ENCODE measurements at regions not wholly inside any gene's neighbourhood (a gene's known extent, or its start where the extent isn't known, plus 50 kb on each side); places are given as distances from the start of the nearest gene placed in this dataset.

DNA sequence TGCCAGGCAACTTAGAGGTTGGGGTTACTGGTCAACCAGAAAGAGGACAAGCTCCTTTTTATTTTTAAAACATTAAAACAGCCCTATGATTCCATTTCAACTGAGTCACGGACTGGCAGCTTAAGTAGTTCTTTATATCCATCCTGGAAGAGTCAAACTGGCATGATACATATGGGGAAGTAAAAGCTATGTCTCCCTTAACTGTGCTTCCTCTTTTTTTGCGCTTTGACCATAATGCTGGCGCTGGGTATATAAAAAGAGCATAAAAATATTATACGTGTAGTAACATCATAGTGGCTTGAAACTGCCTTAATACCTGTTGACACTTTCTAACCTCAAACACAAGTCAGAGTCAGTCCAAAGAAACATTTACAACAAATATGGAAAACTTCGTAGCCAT lies 274.4 kb downstream of the CSNK1G3 start:
- H3K9ac ChIP-seq (ENCODE audit: low read depth in 1 of 2, low read length in 2 of 2), result no peak overlapping the region
- H3K27ac ChIP-seq (ENCODE audit: low read depth in 1 of 2, low read length in 2 of 2), result no peak overlapping the region
- no peaks in the 10 kb centered on the region for H3K4me1 ChIP-seq (ENCODE audit: control insufficient read depth in 4 of 4, insufficient read depth in 4 of 4, low read length in 3 of 4)
- TF ChIP-seq SP1 (IDR thresholded peaks at IDR 0.05) (no peak), EGR1 (IDR thresholded peaks at IDR 0.05; ENCODE audit: low read depth in 2 of 2) (no peak), FOXA1 (IDR thresholded peaks at IDR 0.05) (no peak), HNF4A (conservative IDR thresholded peaks at IDR 0.05) (no peak), FOXA2 (IDR thresholded peaks at IDR 0.05) (no peak), HNF4G (IDR thresholded peaks at IDR 0.05) (no peak), GABPA (IDR thresholded peaks at IDR 0.05 in 1 of 2, conservative IDR thresholded peaks at IDR 0.05 in 1 of 2) (no peak), NR2F2 (IDR thresholded peaks at IDR 0.05) (no peak), TAF1 (conservative IDR thresholded peaks at IDR 0.05) (no peak), RAD21 (IDR thresholded peaks at IDR 0.05) (no peak), RXRA (IDR thresholded peaks at IDR 0.05) (no peak), YY1 (IDR thresholded peaks at IDR 0.05) (no peak)
- TF ChIP-seq, protein P1, sequence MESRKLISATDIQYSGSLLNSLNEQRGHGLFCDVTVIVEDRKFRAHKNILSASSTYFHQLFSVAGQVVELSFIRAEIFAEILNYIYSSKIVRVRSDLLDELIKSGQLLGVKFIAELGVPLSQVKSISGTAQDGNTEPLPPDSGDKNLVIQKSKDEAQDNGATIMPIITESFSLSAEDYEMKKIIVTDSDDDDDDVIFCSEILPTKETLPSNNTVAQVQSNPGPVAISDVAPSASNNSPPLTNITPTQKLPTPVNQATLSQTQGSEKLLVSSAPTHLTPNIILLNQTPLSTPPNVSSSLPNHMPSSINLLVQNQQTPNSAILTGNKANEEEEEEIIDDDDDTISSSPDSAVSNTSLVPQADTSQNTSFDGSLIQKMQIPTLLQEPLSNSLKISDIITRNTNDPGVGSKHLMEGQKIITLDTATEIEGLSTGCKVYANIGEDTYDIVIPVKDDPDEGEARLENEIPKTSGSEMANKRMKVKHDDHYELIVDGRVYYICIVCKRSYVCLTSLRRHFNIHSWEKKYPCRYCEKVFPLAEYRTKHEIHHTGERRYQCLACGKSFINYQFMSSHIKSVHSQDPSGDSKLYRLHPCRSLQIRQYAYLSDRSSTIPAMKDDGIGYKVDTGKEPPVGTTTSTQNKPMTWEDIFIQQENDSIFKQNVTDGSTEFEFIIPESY (IDR thresholded peaks at IDR 0.05), result no peak
- TF ChIP-seq, protein P2, sequence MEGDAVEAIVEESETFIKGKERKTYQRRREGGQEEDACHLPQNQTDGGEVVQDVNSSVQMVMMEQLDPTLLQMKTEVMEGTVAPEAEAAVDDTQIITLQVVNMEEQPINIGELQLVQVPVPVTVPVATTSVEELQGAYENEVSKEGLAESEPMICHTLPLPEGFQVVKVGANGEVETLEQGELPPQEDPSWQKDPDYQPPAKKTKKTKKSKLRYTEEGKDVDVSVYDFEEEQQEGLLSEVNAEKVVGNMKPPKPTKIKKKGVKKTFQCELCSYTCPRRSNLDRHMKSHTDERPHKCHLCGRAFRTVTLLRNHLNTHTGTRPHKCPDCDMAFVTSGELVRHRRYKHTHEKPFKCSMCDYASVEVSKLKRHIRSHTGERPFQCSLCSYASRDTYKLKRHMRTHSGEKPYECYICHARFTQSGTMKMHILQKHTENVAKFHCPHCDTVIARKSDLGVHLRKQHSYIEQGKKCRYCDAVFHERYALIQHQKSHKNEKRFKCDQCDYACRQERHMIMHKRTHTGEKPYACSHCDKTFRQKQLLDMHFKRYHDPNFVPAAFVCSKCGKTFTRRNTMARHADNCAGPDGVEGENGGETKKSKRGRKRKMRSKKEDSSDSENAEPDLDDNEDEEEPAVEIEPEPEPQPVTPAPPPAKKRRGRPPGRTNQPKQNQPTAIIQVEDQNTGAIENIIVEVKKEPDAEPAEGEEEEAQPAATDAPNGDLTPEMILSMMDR (IDR thresholded peaks at IDR 0.05; ENCODE audit: low read depth, low read length, missing input control), result no peak
- TF ChIP-seq, protein P3, sequence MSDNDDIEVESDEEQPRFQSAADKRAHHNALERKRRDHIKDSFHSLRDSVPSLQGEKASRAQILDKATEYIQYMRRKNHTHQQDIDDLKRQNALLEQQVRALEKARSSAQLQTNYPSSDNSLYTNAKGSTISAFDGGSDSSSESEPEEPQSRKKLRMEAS (IDR thresholded peaks at IDR 0.05), result no peak
- TF ChIP-seq, protein P4, sequence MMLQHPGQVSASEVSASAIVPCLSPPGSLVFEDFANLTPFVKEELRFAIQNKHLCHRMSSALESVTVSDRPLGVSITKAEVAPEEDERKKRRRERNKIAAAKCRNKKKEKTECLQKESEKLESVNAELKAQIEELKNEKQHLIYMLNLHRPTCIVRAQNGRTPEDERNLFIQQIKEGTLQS (IDR thresholded peaks at IDR 0.05), result no peak
- TF ChIP-seq, protein P5, sequence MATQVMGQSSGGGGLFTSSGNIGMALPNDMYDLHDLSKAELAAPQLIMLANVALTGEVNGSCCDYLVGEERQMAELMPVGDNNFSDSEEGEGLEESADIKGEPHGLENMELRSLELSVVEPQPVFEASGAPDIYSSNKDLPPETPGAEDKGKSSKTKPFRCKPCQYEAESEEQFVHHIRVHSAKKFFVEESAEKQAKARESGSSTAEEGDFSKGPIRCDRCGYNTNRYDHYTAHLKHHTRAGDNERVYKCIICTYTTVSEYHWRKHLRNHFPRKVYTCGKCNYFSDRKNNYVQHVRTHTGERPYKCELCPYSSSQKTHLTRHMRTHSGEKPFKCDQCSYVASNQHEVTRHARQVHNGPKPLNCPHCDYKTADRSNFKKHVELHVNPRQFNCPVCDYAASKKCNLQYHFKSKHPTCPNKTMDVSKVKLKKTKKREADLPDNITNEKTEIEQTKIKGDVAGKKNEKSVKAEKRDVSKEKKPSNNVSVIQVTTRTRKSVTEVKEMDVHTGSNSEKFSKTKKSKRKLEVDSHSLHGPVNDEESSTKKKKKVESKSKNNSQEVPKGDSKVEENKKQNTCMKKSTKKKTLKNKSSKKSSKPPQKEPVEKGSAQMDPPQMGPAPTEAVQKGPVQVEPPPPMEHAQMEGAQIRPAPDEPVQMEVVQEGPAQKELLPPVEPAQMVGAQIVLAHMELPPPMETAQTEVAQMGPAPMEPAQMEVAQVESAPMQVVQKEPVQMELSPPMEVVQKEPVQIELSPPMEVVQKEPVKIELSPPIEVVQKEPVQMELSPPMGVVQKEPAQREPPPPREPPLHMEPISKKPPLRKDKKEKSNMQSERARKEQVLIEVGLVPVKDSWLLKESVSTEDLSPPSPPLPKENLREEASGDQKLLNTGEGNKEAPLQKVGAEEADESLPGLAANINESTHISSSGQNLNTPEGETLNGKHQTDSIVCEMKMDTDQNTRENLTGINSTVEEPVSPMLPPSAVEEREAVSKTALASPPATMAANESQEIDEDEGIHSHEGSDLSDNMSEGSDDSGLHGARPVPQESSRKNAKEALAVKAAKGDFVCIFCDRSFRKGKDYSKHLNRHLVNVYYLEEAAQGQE (IDR thresholded peaks at IDR 0.05), result no peak
- no peak overlapping the region for H3K4me3 ChIP-seq (ENCODE audit: low read depth in 1 of 3, low read length in 3 of 3)
- peaks cover 0 to 3% (median 0%) of the 10 kb centered on the region in 4 donors for H3K27me3 ChIP-seq (ENCODE audit: control insufficient read depth in 4 of 4, insufficient read depth in 4 of 4, low read length in 3 of 4)
- H3K36me3 ChIP-seq (ENCODE audit: control insufficient read depth in 4 of 4, insufficient read depth in 3 of 4, low read depth in 1 of 4, low read length in 3 of 4), result no peaks in the 10 kb centered on the region
- no peak for DNase-seq (ENCODE audit: low spot score)
- 70% methylated on average over 5 of the region's 5 CpGs for WGBS
- H3K9me3 ChIP-seq (ENCODE audit: control insufficient read depth in 4 of 4, low read length in 3 of 4), result peaks cover 0 to 9% (median under 1%) of the 10 kb centered on the region in 4 donors
